ENCODE measurements at regions not wholly inside any gene's neighbourhood (a gene's known extent, or its start where the extent isn't known, plus 50 kb on each side); places are given as distances from the start of the nearest gene placed in this dataset.

- ATAC-seq (no peak), DNase-seq (no peak)
Observed at GRCh38 chr4:3683744-3684421, 82.3 kb upstream of the ADRA2C start.

GRCh38 chr4:3683077-3683743 is 83.0 kb upstream of the ADRA2C start:
- ATAC-seq = no peak

GRCh38 chr4:3682236-3683076 is 83.7 kb upstream of the ADRA2C start:
- ATAC-seq (no peak), DNase-seq (no peak)

More at GRCh38 chr4:3683077-3683743, 83.0 kb upstream of the ADRA2C start:
- DNase-seq = no peak

- ATAC-seq = no peak
- no peak for DNase-seq
Observed at GRCh38 chr4:3681191-3681590, 85.0 kb upstream of the ADRA2C start.

- no peak for ATAC-seq
- DNase-seq = no peak
Observed at GRCh38 chr4:3680656-3681055, 85.5 kb upstream of the ADRA2C start.

- DNase-seq (no peak), ATAC-seq (no peak)
Observed at GRCh38 chr4:3679851-3680311, 86.3 kb upstream of the ADRA2C start.

GRCh38 chr4:3679071-3679825 is 86.9 kb upstream of the ADRA2C start:
- ATAC-seq (no peak), DNase-seq (no peak)

- ATAC-seq (no peak), DNase-seq (no peak)
Observed at GRCh38 chr4:3677748-3678070, 88.5 kb upstream of the ADRA2C start.

- DNase-seq (no peak), ATAC-seq (no peak)
Observed at GRCh38 chr4:3676907-3677747, 89.1 kb upstream of the ADRA2C start.

GRCh38 chr4:3676196-3676595 is 90.0 kb upstream of the ADRA2C start:
- DNase-seq (no peak), ATAC-seq (no peak)

- no peak for ATAC-seq
Observed at GRCh38 chr4:3675251-3676115, 90.7 kb upstream of the ADRA2C start.

GRCh38 chr4:3674479-3674851 is 91.7 kb upstream of the ADRA2C start:
- no peak for ATAC-seq
- DNase-seq = no peak

More at GRCh38 chr4:3675251-3676115, 90.7 kb upstream of the ADRA2C start:
- no peak for DNase-seq

- DNase-seq (no peak), ATAC-seq (no peak)
Observed at GRCh38 chr4:3673716-3674478, 92.3 kb upstream of the ADRA2C start.

GRCh38 chr4:3673176-3673575 is 93.0 kb upstream of the ADRA2C start:
- DNase-seq (no peak), ATAC-seq (no peak)

GRCh38 chr4:3672465-3672831 is 93.7 kb upstream of the ADRA2C start:
- ATAC-seq = no peak
- DNase-seq = no peak

- no peak for DNase-seq
- no peak for ATAC-seq
Observed at GRCh38 chr4:3671571-3672464, 94.4 kb upstream of the ADRA2C start.

GRCh38 chr4:3670521-3671519 is 95.4 kb upstream of the ADRA2C start:
- no peak for ATAC-seq

More at GRCh38 chr4:3670521-3671519, 95.4 kb upstream of the ADRA2C start:
- DNase-seq = no peak

Measured in stimulated activated naive CD8-positive, alpha-beta T cell treated with anti-CD3 and anti-CD28 coated beads, Interleukin-15, Interleukin-2, amounts not matched to agents 100 U/mL and 50 U/mL, for 24 hours (primary cell).